ENCODE measurements at regions not wholly inside any gene's neighbourhood (a gene's known extent, or its start where the extent isn't known, plus 50 kb on each side); places are given as distances from the start of the nearest gene placed in this dataset.

DNA sequence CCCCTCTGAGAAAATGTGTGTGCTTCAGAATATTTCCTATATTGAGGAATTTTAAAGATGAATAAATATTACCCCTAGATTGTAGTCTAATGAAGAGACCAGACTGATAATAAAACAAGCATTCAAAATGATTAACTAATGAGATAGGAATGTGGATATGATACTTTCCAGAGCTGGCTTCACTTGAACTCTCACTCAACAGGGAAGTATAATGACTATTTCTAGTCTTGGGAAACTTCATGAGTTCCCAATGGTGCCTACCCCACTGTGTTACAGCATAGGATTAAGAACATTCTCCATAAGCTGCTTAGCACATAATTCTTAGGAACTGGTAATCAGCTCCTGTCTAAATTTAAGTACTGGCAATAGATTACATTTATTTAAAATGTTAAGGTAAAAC is 261.5 kb upstream of the ZNF385D start:
- TF ChIP-seq POLR2A (IDR thresholded peaks at IDR 0.05; ENCODE audit: low read length) (no peak), GATA1 (IDR thresholded peaks at IDR 0.05; ENCODE audit: low read depth, low read length) (no peak)

Data from erythroblast (primary cell).